ENCODE measurements at regions not wholly inside any gene's neighbourhood (a gene's known extent, or its start where the extent isn't known, plus 50 kb on each side); places are given as distances from the start of the nearest gene placed in this dataset.

- no peak for FAIRE-seq
These were observed 606.6 kb upstream of the C9orf72 start for GRCh38 chr9:28179893-28180292.

GRCh38 chr9:28190981-28191380 is 617.7 kb upstream of the C9orf72 start:
- DNase-seq (ENCODE audit: low spot score) (no peak), FAIRE-seq (no peak)

More at GRCh38 chr9:28179893-28180292, 606.6 kb upstream of the C9orf72 start:
- DNase-seq (ENCODE audit: low spot score), result no peak

- no peak for FAIRE-seq
- no peak for DNase-seq (ENCODE audit: low spot score)
These were observed 624.4 kb upstream of the C9orf72 start for GRCh38 chr9:28197653-28198052.

- DNase-seq (ENCODE audit: low spot score), result no peak
- no peak for FAIRE-seq
These were observed 629.8 kb upstream of the C9orf72 start for GRCh38 chr9:28203036-28203435.

GRCh38 chr9:28206280-28206679 is 633.0 kb upstream of the C9orf72 start:
- no peak for DNase-seq (ENCODE audit: low spot score)

GRCh38 chr9:28207657-28208056 is 634.4 kb upstream of the C9orf72 start:
- FAIRE-seq (no peak), DNase-seq (ENCODE audit: low spot score) (no peak)

More at GRCh38 chr9:28206280-28206679, 633.0 kb upstream of the C9orf72 start:
- no peak for FAIRE-seq

- DNase-seq (ENCODE audit: low spot score), result no peak
- no peak for FAIRE-seq
These were observed 635.8 kb upstream of the C9orf72 start for GRCh38 chr9:28209130-28209529.

- FAIRE-seq (peak; percentile 94), DNase-seq (ENCODE audit: low spot score) (peak; percentile 88)
These were observed 639.7 kb upstream of the C9orf72 start for GRCh38 chr9:28212979-28213378.

- DNase-seq (ENCODE audit: low spot score) (no peak), FAIRE-seq (no peak)
These were observed 642.4 kb upstream of the C9orf72 start for GRCh38 chr9:28215536-28216299.

- no peak for FAIRE-seq
These were observed 659.4 kb upstream of the C9orf72 start for GRCh38 chr9:28232686-28233085.

GRCh38 chr9:28234133-28234893 is 661.0 kb upstream of the C9orf72 start:
- no peak for FAIRE-seq
- DNase-seq (ENCODE audit: low spot score), result no peak

More at GRCh38 chr9:28232686-28233085, 659.4 kb upstream of the C9orf72 start:
- no peak for DNase-seq (ENCODE audit: low spot score)

GRCh38 chr9:28234894-28235277 is 661.6 kb upstream of the C9orf72 start:
- FAIRE-seq (peak; percentile 88), DNase-seq (ENCODE audit: low spot score) (peak; percentile 81)

- FAIRE-seq, result no peak
- DNase-seq (ENCODE audit: low spot score), result no peak
These were observed 676.1 kb upstream of the C9orf72 start for GRCh38 chr9:28249424-28249823.

GRCh38 chr9:28255174-28255573 is 681.9 kb upstream of the C9orf72 start:
- FAIRE-seq (no peak), DNase-seq (ENCODE audit: low spot score) (no peak)

GRCh38 chr9:28260330-28260729 is 687.0 kb upstream of the C9orf72 start:
- DNase-seq (ENCODE audit: low spot score), result no peak
- FAIRE-seq, result no peak

GRCh38 chr9:28264368-28264767 is 691.1 kb upstream of the C9orf72 start:
- DNase-seq (ENCODE audit: low spot score) (peak; percentile 63), FAIRE-seq (peak; percentile 78)

- FAIRE-seq (peak; percentile 83), DNase-seq (ENCODE audit: low spot score) (peak; percentile 72)
These were observed 694.1 kb upstream of the C9orf72 start for GRCh38 chr9:28267351-28267750.

- DNase-seq (ENCODE audit: low spot score), result peak; percentile 25
- FAIRE-seq, result no peak
These were observed 696.9 kb upstream of the C9orf72 start for GRCh38 chr9:28270156-28270555.

GRCh38 chr9:28272127-28272526 is 698.8 kb upstream of the C9orf72 start:
- no peak for FAIRE-seq
- no peak for DNase-seq (ENCODE audit: low spot score)

GRCh38 chr9:28287455-28287854 is 714.2 kb upstream of the C9orf72 start:
- no peak for FAIRE-seq
- DNase-seq (ENCODE audit: low spot score), result no peak

- DNase-seq (ENCODE audit: low spot score), result peak; percentile 54
- FAIRE-seq, result no peak
These were observed 716.5 kb upstream of the C9orf72 start for GRCh38 chr9:28289746-28290145.

- FAIRE-seq (peak; percentile 11), DNase-seq (ENCODE audit: low spot score) (peak; percentile 11)
These were observed 720.2 kb upstream of the C9orf72 start for GRCh38 chr9:28293369-28294090.

Data from RCC 7860 (cell line).